ENCODE measurements at regions not wholly inside any gene's neighbourhood (a gene's known extent, or its start where the extent isn't known, plus 50 kb on each side); places are given as distances from the start of the nearest gene placed in this dataset.

GRCh38 chr3:187986514-187986934, 167.4 kb upstream of the LPP start:
- intact Hi-C loops (cut with DNase I; ENCODE audit: low total_unique reads) = no loop called here
- WGBS, 2 donors = 29 to 34% methylated on average over 5 of the region's 5 CpGs
- no peak overlapping the region for H3K4me3 ChIP-seq (ENCODE audit: low read depth, poor library complexity, severe bottlenecking)
- no peak for DNase-seq (ENCODE audit: low spot score in 2 of 2)
- no peak for TF ChIP-seq POLR2A (IDR thresholded peaks at IDR 0.05)
- no peak for TF ChIP-seq CTCF (IDR thresholded peaks at IDR 0.05)

GRCh38 chr3:187987187-187987586, 166.8 kb upstream of the LPP start:
- no peak overlapping the region for H3K4me3 ChIP-seq (ENCODE audit: low read depth, poor library complexity, severe bottlenecking)
- DNase-seq (ENCODE audit: low spot score in 2 of 2) = no peak
- WGBS, 2 donors = 63% methylated on average over 3 of the region's 3 CpGs
- TF ChIP-seq POLR2A (IDR thresholded peaks at IDR 0.05) (no peak), CTCF (IDR thresholded peaks at IDR 0.05) (no peak)
- intact Hi-C loops (cut with DNase I; ENCODE audit: low total_unique reads) = no loop called here

- TF ChIP-seq CTCF (IDR thresholded peaks at IDR 0.05) (no peak), POLR2A (IDR thresholded peaks at IDR 0.05) (no peak)
- 59 to 63% methylated on average over 4 of the region's 4 CpGs for WGBS, 2 donors
- no peak for DNase-seq (ENCODE audit: low spot score in 2 of 2)
- intact Hi-C loops (cut with DNase I; ENCODE audit: low total_unique reads) = no loop called here
- H3K4me3 ChIP-seq (ENCODE audit: low read depth, poor library complexity, severe bottlenecking) = no peak overlapping the region
These were observed 166.0 kb upstream of the LPP start for GRCh38 chr3:187987924-187988323.

- TF ChIP-seq CTCF (IDR thresholded peaks at IDR 0.05) = no peak
- no peak for TF ChIP-seq POLR2A (IDR thresholded peaks at IDR 0.05)
- 67 to 73% methylated on average over 10 of the region's 10 CpGs for WGBS, 2 donors
- intact Hi-C loops (cut with DNase I; ENCODE audit: low total_unique reads) = no loop called here
- no peak overlapping the region for H3K4me3 ChIP-seq (ENCODE audit: low read depth, poor library complexity, severe bottlenecking)
- no peak for DNase-seq (ENCODE audit: low spot score in 2 of 2)
These were observed 164.3 kb upstream of the LPP start for GRCh38 chr3:187989575-187990153.

- no peak overlapping the region for H3K4me3 ChIP-seq (ENCODE audit: low read depth, poor library complexity, severe bottlenecking)
- DNase-seq (ENCODE audit: low spot score in 2 of 2) = no peak
- intact Hi-C loops (cut with DNase I; ENCODE audit: low total_unique reads) = no loop called here
- no peak for TF ChIP-seq CTCF (IDR thresholded peaks at IDR 0.05)
- TF ChIP-seq POLR2A (IDR thresholded peaks at IDR 0.05) = no peak
These were observed 161.3 kb upstream of the LPP start for GRCh38 chr3:187992609-187993008.

Measured in lower leg skin (tissue), 4 donors.